AG10803 (cell line): ENCODE measurements at regions not wholly inside any gene's neighbourhood (a gene's known extent, or its start where the extent isn't known, plus 50 kb on each side); places are given as distances from the start of the nearest gene placed in this dataset.

Experiments
- DNase-seq: peaks from one replicate; pipeline ENCODE4 v3.0.0; 2010; ENCODE audit warnings: low read depth
- H3K4me3 ChIP-seq: 2 replicates; pipeline ENCODE4 v1.5.1; 2011; ENCODE audit warnings: mild to moderate bottlenecking, low read length, control low read depth
- TF ChIP-seq, protein P1 (sequence below): conservative IDR thresholded peaks from 2 replicates; pipeline ENCODE4 v1.5.1; 2011; ENCODE audit warnings: mild to moderate bottlenecking, low read length, control low read depth, inconsistent platforms

DNA sequence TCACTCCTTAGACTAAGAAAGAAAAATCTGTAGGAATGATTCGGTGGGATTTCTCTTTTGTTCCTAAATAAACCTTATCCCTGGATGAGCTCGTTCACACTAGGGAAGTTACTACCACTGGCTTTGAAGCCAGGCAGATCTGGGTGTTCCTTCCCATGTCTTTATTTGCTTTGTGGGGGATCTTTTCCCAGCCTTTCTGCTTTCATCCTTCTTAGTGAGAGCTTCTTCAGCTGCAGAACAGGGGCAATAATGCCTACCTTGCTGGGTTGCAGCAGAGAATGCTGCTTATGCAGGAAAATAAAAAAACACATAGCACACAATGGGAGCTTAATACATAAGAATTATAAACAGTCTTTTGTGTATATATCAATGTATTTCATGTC is 292.1 kb downstream of the SOX11 start:
- TF ChIP-seq, protein P1, sequence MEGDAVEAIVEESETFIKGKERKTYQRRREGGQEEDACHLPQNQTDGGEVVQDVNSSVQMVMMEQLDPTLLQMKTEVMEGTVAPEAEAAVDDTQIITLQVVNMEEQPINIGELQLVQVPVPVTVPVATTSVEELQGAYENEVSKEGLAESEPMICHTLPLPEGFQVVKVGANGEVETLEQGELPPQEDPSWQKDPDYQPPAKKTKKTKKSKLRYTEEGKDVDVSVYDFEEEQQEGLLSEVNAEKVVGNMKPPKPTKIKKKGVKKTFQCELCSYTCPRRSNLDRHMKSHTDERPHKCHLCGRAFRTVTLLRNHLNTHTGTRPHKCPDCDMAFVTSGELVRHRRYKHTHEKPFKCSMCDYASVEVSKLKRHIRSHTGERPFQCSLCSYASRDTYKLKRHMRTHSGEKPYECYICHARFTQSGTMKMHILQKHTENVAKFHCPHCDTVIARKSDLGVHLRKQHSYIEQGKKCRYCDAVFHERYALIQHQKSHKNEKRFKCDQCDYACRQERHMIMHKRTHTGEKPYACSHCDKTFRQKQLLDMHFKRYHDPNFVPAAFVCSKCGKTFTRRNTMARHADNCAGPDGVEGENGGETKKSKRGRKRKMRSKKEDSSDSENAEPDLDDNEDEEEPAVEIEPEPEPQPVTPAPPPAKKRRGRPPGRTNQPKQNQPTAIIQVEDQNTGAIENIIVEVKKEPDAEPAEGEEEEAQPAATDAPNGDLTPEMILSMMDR = no peak
- no peak for DNase-seq
- H3K4me3 ChIP-seq = no peak overlapping the region

DNA sequence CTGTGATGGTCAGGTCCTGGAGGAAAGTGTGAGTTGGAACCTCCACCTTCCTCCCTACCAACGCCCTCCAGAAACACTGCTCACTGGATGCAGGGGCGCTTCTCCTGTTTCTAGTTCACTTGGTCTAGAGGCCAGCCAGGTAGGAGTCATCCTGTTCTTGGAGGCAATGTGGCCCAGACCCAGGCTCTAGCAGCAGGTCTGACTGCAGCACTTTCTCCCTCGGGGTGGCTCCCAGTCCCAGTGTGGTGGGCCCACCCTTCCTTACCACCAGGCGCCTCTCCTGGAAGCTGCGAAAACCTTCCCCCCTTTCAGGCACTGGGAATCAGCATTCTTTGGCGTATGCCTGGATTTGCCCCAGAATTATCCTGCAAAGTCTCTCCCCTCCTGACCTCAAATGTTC is 292.8 kb downstream of the SOX11 start:
- TF ChIP-seq, protein P1 = no peak
- no peak for DNase-seq
- H3K4me3 ChIP-seq = no peak overlapping the region

DNA sequence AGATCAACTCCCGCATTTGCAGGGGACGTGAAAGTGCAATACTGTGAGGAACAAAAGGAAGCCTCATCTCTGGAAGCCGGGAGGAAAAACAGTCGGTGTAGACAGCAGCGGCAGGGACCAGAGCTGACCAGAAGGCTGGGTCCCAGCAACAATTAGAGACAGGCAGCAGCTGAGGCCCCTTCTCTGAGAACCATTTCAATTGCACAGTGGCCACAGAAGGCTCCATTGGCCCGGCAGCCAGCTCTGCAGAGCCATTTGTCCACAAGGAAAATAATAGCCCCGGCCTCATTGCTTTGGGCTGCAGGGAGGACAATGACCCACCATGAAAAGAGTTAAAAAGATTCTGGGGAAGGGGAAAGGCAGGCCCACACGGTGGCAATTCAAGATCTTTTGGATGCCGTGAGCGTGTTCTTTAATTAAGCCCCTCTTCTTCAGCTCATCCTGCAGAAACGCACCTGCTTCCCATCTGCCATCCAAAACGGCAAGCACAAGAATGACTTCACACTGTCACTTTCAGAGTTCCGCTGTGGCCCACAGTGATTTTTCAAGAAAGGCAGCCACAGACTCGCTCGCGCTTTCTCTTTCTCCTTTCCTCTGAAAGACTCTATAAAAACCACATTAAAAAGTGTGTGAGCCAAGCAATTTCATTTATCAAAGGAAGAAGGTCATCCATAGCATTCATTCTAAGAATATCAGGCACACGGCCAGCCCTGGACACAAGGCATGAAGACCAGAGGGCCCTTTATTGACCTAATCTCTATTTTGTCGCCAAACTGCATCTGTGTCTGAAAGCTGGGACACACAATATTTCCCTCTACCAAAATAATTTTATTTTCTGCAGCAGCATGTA is 293.6 kb downstream of the SOX11 start:
- no peak overlapping the region for H3K4me3 ChIP-seq
- DNase-seq = no peak
- TF ChIP-seq, protein P1 = no peak

DNA sequence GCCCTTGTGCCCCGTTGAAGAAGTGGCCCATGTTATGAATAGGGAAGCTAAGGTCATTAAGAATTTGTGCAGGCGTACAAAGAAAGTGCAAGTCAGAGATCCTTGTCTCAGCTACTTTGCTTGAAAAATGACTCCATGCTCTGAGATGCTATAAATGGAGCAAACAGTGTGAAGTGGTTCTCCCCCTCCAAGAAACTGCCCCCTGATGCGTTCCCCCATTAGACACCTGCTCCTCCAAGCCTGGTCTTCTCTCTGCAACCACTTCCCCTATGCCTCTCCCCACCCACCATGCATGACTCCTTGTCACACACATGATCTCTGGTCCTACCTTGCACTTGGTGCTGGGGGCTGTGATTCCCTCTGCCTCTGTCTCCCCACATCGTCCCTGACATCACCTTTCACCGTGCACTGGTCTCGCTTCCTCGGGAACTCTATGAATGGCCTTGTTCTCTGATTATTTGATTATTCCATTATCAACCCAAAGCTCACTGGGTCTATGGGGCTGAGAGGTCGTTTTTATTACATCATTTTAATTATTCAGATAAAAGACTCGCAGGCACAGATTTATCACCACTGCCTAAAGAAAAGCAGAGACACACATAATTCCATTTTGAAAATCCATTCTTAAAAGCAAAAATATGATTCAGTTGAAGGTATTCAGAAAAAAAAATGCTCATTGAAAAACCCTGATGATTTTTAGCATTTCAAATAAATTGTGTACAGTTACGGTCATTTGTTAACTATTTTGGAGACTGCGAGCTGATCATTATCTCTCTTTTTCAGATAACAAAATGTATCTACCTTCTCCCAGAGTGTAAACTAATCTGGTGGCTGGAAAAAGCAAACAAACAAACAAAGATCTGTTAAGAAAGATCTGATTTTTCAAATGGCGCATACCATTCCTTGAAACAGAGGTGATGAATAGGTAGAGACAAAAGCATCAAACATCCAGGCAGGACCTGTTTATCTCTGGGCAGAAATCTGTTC is 294.9 kb downstream of the SOX11 start:
- no peak overlapping the region for H3K4me3 ChIP-seq

DNA sequence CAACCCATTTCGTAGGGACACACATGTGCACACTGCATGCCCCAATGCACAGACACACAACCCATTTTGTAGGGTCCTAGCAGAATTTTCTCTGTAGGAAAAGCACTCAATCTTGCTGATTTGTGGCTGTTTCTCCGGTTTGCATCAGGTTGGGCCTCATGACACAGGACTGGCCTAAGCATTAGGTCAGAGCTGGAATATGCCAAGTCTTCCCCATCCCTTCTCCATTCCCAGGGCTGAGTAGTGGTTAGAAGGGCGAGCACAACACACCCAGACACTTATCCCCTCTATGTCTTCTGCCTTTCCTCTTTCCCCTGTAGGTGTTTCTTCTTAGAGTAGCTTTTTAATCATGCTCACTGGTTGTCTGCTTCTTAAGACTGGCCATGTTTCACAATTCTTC is 295.9 kb downstream of the SOX11 start:
- DNase-seq = no peak
- no peak overlapping the region for H3K4me3 ChIP-seq
- TF ChIP-seq, protein P1 = no peak

More for the DNA sequence above, 294.9 kb downstream of the SOX11 start:
- TF ChIP-seq, protein P1 = no peak
- no peak for DNase-seq

DNA sequence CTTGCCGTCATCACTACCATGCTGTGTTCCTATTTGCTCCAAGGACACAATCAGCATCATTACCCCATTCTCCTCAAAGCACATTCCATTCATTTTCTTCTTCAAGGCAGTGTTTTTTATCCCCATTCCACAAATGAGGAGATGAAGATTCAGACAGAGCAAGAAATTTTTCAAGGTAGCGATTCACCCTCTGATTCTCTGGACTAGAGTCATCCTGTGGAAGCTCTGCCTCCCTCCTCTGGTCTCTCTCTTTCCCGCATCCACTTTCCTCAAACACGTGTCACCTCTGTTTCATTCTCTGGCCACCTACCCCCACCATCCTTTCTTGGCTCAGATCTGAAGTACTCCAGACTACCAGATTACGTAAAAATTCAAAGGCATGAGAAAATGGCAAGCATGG is 297.9 kb downstream of the SOX11 start:
- TF ChIP-seq, protein P1 = no peak
- no peak for DNase-seq

More for the DNA sequence above, 297.9 kb downstream of the SOX11 start:
- H3K4me3 ChIP-seq = no peak overlapping the region
